ENCODE measurements at regions not wholly inside any gene's neighbourhood (a gene's known extent, or its start where the extent isn't known, plus 50 kb on each side); places are given as distances from the start of the nearest gene placed in this dataset.
"Not testable (repeated sequence)": the region's sequence is repeated elsewhere in the genome, so short reads cannot be mapped to it uniquely, and the experiment has no call there.

DNA sequence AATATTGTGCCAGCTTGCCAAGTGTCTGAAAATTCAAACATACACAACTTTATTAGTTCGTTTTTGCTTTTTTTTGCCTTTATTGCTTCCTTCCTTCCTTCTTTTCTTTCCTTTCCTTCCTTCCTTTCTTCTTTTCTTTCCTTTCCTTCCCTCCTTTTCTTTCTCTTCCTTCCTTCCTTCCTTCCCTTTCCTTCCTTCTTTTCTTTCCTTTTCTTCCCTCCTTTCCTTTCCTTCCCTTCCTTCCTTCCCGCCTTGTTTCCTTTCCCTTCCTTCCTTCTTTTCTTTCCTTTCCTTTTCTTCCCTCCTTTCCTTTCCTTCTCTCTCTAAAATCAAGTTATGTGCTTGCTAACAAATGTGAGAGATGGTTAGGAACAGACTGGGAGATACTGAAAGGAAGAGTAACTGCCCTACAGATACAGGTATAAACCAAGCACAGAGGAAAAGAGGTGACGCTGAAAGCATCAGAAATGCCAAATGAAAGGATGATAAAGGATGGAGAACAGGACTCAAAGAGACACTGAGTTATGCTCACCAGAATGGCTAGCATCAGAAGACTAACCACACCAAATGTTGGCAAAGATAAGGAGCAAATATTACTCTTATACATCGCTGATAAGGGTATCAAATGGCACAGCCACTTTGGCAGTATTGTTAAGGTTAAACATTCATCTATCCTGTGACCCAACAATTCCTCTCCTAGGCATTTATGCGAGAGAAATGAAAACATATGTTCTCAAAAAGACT lies 151.6 kb downstream of the MREG start:
- DNase-seq, result no peak

DNA sequence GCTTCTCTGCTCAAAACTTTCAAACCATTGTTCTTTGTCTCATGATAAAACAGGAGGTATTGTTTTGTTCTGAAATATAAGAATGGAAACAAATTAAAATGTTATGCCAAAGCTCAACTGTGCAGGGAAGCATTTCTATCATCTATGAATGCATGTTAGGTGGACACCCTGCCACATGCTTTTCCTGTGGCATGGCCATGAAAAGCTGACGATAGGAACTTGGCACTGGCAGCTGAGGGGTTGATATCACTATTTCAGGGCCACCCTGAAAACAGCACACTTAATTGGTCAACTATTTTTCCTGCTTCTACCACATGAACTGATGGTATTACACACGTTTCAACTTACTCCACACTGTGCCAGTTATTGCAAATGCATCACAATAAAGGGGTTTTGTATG lies 157.3 kb downstream of the MREG start:
- DNase-seq, result no peak

DNA sequence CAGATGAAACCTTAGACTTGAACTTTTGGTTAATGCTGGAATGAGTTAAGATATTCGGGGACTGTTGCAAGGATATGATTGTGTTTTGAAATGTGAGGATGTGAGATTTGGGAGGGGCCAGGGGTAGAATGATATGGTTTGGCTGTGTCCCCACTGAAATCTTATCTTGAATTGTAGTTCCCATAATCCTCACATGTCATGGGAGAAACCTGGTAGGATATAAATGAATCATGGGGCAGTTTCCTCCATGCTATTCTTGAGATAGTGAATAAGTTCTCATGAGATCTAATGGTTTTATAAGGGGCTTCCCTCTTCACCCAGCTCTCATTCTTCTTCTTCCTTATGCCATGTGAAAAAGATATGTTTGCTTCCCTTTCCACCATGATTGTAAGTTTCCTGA lies 158.0 kb downstream of the MREG start:
- DNase-seq, result not testable (repeated sequence)

DNA sequence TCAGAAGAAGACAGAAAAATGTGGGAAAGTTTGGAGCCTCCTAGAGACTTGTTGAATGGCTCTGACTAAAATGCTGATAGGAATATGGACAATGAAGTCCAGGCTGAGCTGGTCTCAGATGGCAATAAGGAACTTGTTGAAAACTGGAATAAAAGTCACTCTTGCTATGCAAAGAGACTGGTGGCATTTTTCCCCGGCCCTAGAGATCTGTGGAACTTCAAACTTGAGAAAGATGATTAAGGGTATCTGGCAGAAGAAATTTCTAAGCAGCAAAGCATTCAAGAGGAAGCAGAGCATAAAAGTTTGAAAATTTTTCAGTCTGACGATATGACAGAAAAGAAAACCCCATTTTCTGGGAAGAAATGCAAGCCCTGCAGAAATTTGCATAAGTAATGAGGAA lies 159.3 kb downstream of the MREG start:
- no peak for DNase-seq

DNA sequence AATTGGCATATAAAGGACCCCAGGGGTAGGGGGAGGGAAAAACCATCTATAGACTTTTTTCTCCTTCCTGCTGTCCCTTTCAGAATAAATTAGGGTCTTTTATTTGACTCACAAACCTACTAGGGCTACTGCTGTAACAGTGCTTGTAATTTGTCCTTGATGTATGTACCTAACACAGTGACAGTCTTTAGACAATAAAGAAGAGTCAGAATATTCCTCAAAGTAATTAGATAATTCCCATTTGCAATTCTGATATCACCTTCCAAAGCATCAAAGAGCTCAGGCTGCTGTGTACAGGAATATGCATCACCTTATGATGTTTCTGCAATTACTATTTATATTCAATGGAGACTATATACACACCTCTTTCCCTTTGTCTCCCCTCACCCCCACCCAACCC lies 161.7 kb downstream of the MREG start:
- DNase-seq, result no peak

DNA sequence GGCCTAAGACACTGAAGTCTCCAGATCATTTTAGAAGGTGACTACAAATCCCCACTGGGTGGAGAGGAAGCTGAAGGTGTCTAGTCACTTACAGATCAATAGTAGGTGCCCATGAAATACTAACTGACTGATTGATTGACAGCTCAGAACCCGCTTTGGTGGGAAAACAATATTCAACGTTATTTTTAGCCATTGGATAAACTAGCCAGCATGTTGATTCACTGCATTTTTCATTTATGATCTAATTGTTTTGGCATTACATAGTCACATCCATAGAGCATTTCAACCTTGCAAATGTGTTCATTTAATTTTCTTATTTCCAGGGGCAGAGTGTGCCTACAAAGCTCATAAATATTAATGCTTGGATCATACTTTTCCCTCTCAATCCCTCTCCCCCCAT lies 162.3 kb downstream of the MREG start:
- peak; percentile 62 for DNase-seq

DNA sequence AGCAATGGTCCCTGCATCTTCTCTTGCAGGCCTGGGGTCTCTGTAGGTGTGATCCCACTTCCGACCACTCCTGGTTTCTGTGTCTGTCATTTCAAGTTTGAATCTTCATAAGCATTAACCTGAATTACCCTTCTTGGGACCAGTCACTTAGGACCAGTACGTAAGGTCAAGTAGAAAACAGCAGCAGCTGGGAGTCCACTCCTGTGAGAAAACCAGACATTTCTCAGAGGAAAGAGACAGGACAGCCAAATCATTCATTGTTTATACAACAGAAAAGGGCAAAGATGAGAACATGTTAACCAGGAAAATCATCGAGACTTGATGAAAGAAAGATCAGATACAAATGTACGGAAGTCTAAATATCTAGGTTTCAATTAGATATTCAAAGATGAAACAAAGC lies 163.0 kb downstream of the MREG start:
- no peak for DNase-seq

DNA sequence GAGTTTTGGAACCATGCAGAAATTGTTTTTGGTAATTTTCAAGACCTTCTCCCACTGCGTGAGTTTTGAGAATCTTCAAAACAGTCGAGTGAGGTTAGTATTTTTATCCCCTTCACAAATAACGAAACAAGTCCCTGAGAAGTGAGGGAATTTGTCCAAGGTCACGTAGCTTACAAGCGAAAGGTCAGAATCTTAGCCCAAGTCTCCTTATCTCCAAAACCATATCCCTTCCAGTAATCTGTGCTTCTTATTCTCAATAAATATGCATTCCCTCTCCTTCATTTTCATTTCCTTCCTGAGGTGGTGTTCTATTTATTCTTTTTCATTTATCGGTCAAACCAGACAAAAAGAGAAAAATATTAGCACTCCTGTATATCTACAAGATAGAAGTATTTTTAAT lies 163.6 kb downstream of the MREG start:
- DNase-seq, result no peak

DNA sequence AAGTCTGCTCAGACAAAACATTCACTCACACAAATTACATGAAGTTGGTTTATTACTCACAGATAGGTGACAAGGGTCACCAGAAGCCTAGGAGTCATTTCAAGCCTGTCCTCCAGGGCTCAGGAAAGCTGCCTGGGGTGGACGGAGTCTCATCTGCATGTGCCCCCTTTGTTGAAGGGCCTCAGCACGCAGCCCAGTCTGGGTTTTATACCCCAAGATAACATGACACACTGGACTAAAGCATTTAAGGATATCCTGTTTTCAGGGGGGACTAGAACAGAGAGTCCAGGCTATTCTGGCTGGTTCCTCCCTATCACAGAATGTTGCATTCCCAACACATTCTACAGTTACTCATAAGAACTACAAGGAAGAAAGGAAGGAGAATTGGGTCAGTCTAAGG lies 164.7 kb downstream of the MREG start:
- no peak for DNase-seq

DNA sequence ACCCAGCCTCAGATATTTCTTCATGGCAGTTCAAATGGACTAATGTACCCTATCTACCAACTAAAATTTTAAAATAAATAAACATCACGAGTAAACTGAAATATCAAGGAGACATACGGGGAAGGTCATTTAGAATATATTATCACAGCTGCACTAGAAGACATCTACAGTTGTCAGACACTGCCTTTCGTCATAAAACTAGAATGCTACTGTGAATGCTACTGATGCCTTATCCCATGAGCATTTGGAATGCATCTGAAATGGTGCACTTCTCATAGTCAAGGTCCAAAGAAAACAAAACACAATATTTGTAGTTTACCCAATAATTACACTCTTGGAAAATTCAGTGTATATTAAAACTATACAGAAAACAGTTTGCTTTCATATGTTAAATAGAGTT lies 165.2 kb downstream of the MREG start:
- no peak for DNase-seq

DNA sequence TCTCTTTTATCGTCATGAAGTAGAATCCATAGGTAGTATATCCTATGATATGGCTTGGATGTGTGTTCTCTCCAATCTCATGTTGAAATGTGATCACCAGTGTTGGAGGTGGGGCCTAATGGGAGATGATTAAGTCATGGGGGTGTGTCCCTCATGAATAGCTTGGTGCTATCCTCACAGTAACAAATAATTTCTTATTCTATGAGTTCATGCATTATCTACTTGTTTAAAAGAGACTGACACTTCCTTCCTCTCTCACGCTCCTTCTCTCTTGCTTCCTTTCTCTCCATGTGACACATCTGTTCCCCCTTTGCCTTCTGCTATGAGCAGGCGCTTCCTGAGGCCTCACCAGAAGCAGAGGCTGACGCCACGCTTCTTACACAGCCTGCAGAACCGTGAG lies 165.6 kb downstream of the MREG start:
- DNase-seq, result no peak

DNA sequence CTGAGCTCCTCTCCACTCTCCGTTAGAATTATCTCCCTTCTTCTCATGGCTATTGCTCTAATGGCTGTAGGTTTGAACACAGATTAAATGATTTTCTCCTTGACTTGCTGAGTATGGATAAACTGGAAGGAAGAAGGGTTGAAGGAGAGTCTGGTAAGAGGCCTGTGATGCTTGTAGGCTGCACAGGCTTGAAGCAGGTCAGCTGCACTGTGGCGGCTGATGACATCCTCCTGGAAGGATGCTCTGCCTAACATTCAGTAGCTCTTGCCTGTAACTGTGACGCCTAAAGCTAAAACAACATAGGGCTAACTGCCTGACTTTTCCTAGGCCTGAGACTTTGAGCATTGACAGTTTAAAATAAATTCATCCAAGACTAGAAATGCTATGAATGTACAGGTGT lies 166.3 kb downstream of the MREG start:
- DNase-seq, result no peak

DNA sequence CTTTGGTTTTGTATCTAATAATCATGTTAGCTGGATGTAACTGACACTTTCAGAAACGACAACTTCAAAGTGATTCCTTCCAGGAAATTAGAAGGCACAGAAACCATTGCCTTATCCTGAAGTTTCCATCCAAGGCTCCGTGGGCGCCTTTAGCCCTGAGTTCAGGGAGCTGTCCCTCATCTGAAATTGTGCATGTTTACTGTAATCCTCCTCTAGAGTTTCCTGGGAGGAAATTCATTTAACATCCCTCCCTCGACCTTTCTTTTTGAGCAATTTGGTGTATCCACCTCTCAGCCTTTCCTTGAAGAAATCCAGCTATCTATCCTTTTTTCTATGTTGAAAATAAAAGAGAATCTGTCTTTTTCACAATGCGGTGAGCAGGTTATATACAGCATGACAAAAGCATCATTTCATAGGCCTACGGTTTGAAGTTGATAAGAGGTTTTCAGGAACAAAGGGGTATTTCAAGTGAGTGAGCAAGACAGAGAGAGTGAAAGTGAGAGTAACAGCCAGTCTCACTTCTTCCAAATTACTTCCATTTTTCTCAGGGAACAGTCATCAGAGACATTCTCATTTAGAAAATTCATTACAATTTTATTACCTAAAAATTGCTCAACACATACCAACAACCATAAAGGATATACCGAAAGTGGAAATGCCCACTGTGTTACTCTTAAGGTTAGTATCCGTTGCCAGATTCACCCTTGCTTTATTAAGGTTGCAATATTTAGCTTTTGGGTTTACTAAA lies 167.3 kb downstream of the MREG start:
- no peak for DNase-seq

DNA sequence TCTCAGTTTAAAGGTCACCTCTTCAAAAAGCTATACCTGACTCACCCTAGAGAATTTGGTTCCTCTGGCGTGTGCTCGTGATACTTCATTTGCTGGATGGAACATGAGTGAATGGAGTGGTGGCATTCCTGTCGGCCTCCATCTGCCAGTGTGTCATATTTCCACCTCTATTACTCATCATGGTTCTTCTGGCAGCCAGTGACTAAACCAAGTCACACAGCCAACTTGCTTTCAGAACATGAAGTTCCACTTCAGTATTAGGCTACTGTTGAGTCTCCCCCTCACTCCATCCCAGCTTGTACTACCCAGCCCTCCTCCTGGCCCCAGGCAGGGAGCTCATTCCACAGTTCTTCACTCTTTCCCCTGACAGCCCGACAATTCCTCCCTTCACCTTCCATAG lies 169.8 kb downstream of the MREG start:
- peak; percentile 91 for DNase-seq

DNA sequence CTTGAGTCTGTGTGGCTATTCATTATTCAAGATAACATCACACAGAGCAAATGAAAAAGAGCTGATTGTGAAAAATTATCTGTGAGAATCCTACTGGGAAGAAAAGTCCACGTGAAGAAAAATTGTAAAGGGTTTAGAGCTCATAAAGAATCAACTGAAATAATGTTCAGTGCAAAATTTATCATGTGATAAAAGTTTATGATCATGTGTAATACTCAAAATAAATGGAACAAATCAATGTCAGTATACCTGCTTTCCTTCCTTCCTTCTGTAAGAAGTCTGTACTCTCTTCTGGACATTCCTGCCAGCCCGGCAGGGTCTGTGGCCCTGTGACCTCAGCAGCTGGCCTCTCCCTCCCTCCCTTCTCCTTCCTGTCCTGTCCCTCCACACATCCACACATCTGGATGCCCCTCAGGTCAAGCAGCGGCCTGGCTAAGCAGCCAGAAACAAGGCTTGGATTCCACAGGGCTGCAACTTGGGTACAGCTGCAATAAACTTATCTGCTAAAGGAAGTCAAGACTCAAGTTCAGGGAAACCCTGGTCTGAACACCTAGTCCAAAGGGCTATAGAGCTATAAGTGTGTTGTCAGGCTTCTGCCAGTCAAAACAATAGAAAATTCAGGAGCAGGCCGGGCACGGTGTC lies 172.1 kb downstream of the MREG start:
- no peak for DNase-seq

DNA sequence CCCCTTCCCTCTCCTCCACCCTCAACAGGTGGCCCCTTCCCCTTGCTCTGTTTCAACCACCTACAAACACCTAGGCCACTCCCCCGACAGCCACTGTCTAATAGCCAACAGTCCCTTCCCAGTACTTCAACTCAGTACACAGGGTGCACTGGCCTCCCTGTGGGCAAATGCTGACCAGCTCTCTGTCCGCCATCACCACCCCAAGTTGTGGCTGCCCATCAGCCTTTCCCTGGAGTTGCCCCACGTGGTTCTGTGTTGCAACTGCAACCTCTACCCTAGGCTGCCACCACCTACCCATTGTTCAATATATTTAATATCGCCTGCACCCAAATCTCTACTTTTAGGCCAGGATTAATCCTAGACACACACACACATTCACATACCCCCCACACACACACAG lies 173.5 kb downstream of the MREG start:
- DNase-seq, result no peak

DNA sequence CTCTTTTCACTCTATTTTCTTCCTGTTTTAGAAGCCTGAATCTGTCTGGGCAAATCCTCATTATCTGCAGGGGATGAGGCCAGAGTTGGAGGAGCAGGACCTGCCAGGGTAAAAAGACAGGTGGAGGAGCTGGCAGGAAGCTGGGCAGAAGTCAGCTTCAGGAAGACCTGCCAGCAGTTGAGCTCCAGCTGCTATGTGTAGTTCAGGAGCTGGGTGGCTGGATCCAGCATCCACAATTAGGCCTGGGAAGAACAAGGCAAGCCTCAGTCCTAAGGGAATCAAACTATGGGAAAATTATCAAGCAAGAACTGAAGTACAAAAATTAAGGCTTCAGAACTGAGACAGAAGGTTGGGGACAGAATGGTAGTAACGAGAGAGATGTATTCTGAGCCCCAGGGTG lies 174.0 kb downstream of the MREG start:
- DNase-seq, result no peak

DNA sequence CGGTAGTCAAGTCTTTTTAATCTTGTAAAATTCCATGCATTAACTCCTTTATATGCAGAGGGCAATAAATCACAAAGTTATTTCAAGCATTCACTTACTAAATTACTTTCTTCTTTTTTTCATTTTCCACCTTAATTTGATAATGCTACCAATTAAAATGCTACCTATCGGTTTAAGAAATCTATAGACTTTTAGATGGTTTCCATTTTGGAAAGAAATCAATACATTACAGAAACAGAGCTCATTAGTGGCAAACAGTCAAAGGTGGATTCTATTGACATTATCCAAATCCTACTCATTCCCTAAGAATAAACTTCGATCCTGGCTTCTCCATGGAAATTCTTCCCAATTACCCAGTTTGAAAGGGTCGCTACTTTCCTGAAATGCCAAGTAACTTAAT lies 176.5 kb downstream of the MREG start:
- no peak for DNase-seq

DNA sequence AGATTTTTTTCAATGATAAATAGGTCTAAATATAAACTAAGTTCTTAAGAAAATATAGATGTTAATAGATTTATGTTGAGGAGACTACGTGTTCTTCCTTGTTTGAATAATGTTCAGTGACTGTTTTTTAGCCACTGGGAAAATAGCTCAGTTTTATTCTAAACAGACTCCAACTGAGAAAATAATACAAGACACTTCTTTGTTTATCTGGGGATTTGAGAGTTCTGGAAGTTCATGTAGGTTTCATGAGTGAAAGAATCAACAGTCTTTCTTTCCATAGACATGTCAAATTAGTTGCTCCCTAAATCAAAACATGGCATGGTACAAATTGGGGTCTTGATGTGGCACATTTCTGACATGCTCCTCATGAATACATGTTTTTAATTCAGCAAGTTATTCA lies 177.7 kb downstream of the MREG start:
- DNase-seq, result no peak

DNA sequence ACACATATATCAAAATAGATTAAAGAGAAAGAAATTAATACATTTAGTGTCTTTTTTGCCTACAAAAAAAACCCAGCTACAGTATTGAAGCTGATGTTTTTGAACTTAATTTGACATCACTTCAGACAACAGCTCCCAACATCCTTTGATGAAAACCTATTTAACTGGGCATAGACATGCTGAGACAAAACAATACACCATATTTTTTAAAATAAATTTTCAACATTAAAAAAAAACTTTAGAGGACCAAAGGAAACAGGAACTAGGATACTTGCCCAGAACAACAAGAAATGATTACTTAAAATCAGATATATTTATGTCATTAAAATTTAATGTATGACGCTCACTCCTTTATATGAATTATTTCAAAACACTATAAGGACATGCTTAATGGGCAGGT lies 178.1 kb downstream of the MREG start:
- no peak for DNase-seq

DNA sequence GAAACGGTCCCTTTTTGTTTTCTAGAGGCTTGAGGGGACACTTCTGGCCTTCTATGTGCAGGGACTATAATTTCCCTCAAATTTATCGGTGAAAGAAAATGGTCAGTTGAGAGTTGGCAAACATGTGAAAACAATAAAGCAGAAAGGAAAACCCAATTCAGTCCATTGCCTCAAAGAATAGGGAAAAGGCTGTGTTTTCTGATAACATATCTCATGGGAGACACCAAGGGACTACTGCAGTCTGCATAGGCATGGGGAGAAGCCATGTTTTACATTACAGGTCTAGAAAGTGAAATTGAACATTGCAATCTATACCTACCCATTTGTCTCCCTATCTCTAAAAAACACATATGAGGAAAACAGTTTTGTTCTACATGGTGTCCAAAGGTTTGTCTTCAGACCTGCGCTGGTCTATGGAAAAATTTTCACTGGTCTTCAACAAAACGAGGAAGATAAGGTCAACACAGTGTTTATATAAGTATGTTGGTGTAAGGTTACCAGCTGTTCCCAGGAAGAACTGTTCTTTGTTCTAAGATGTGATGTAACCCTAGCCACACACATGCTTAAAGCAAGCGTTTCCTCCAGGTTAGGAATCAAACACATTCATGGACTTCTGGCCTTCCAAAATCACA lies 179.7 kb downstream of the MREG start:
- DNase-seq, result peak; percentile 61

DNA sequence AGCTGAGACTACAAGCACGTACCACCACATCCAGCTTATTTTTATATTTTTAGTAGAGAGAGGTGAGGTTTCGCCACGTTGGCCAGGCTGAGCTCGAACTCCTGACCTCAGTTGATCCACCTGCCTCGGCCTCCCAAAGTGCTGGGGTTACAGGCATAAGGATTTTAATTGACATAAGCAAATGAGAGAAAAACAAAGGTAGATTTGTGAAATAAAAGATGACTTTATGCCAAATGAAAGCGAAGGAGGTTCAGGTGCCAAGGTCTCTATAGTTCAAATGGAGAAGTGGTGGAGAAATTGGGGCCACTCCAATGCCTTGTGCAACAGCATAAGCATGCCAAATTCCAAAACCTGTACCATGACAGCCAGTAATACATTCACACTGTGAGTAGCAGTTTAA lies 180.6 kb downstream of the MREG start:
- DNase-seq, result peak; percentile 20

DNA sequence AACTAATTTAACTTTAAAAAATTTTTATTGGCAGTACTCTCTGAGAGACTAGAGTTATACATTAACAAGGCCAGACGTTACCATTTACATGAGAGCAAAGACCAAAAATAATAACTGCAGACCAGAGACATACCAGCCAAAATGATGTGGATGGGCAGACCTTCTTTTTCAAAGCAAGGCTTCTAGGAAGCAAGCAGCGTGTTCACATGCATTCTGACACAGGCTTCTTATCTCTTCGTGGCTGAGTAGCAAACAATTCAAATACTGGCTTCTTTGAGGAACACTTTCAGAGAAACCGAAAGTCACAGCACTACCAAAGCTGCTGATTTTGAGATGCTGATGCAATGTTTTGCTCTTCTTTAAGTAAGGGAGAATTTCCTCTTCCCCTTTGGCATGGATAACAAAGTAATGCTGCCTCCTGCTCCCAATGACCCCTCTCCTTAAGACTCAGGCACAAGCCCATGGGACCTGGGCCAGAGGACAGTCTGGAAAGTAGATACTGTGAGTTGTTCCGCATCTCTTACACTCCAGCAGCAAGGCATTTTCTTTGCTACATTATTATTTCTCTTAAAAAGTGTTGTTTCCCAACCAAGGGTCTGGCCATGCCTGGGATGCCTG lies 181.9 kb downstream of the MREG start:
- DNase-seq, result peak; percentile 31

All from fibroblast of upper back skin (primary cell).